Endothelial cell of umbilical vein (primary cell): ENCODE measurements at regions not wholly inside any gene's neighbourhood (a gene's known extent, or its start where the extent isn't known, plus 50 kb on each side); places are given as distances from the start of the nearest gene placed in this dataset.

Experiments used
- BruUV-seq: library from RNA; stranded (reverse); fragments of 400-500 nt; replicated peaks from 2 replicates; lab custom pipeline; 2021; lab: Mats Ljungman, UMichigan
- CTCF ChIA-PET: fragments of 300-600, 350-600 bp; sonication (Branson Sonifier 250); formaldehyde crosslinking; loops from one replicate; lab custom pipeline; 2021; ENCODE audit warnings: antibody characterized with exemption, inconsistent platforms; lab: Charles Lee
- POLR2A ChIA-PET: fragments of 300-600, 350-600 bp; sonication (Branson Sonifier 250); formaldehyde crosslinking; loops from one replicate; lab custom pipeline; 2021; ENCODE audit warnings: antibody characterized with exemption, inconsistent platforms; lab: Charles Lee
- DNase-seq: peaks from one replicate; pipeline ENCODE4 v3.0.0-alpha.2; 2011; ENCODE audit warnings: low read depth, low spot score
- FAIRE-seq: peaks from 2 replicates; lab custom pipeline; 2011; peaks lifted over from hg19 to GRCh38; lab: Jason Lieb, UNC
- H2AFZ ChIP-seq: 2 replicates; pipeline ENCODE4 v1.6.0; 2012; ENCODE audit warnings: low read depth, low read length, control low read depth, inconsistent platforms
- H3K27ac ChIP-seq: 2 replicates; pipeline ENCODE4 v1.5.1; 2011; ENCODE audit warnings: low read depth, mild to moderate bottlenecking, control low read depth, low read length, moderate library complexity; ENCODE audit not compliant: insufficient read depth
- H3K27me3 ChIP-seq, 2 experiments: 2 replicates each; pipeline versions ENCODE4 v1.6.0 to v1.6.1; 2011; ENCODE audit warnings: low read length in 2 of 2, mixed read lengths in 1 of 2; ENCODE audit not compliant: control insufficient read depth in 2 of 2, insufficient read depth in 2 of 2
- H3K36me3 ChIP-seq, 2 experiments: 2 replicates in 1 of 2; 3 replicates in 1 of 2; pipeline ENCODE4 v1.5.1; 2011; ENCODE audit warnings: low read length in 2 of 2, mild to moderate bottlenecking in 1 of 2, moderate library complexity in 1 of 2; ENCODE audit not compliant: control insufficient read depth in 2 of 2, insufficient read depth in 2 of 2; ENCODE audit errors: extremely low read depth in 1 of 2
- H3K4me1 ChIP-seq: 3 replicates; pipeline ENCODE4 v1.5.1; 2011; ENCODE audit warnings: mild to moderate bottlenecking, low read length; ENCODE audit not compliant: control insufficient read depth, insufficient read depth; ENCODE audit errors: extremely low read depth
- H3K4me2 ChIP-seq: 2 replicates; pipeline ENCODE4 v1.6.1; 2011; ENCODE audit warnings: low read length, control low read depth, mixed read lengths; ENCODE audit not compliant: insufficient read depth
- H3K4me3 ChIP-seq, 3 experiments: fragments of 200-600 bp in 1 of 3; sonication (generic), shearing (Covaris generic) in 1 of 3; replicated peaks in 1 of 3; 2 replicates each; pipeline ENCODE4 v1.5.1; 2011 to 2016; ENCODE audit warnings: control low read depth in 3 of 3, low read length in 3 of 3, mild to moderate bottlenecking in 2 of 3, inconsistent platforms in 1 of 3, low read depth in 1 of 3, moderate library complexity in 1 of 3; ENCODE audit not compliant: insufficient read depth in 1 of 3
- H3K79me2 ChIP-seq: 2 replicates; pipeline ENCODE4 v1.6.0; 2012; ENCODE audit warnings: low read length, inconsistent platforms; ENCODE audit not compliant: control insufficient read depth, insufficient read depth
- H3K9ac ChIP-seq: replicated peaks from 2 replicates; pipeline ENCODE3; 2011; ENCODE audit warnings: low read length, control low read depth; ENCODE audit not compliant: insufficient read depth; ENCODE audit errors: extremely low read depth
- H3K9me1 ChIP-seq: replicated peaks from 3 replicates; pipeline ENCODE4 v1.6.0; 2011; ENCODE audit warnings: mild to moderate bottlenecking, low read length; ENCODE audit not compliant: control insufficient read depth, insufficient read depth; ENCODE audit errors: extremely low read depth
- H3K9me3 ChIP-seq: replicated peaks from 2 replicates; pipeline ENCODE4 v1.5.1; 2012; ENCODE audit warnings: low read length, inconsistent platforms; ENCODE audit not compliant: control insufficient read depth, insufficient read depth
- H4K20me1 ChIP-seq: replicated peaks from 2 replicates; pipeline ENCODE3; 2011; ENCODE audit warnings: mild to moderate bottlenecking, low read length; ENCODE audit not compliant: control insufficient read depth, insufficient read depth; ENCODE audit errors: extremely low read depth
- EZH2 ChIP-seq: IDR thresholded peaks from 2 replicates; pipeline ENCODE4 v1.6.1; 2012; ENCODE audit warnings: borderline replicate concordance, low read depth, mild to moderate bottlenecking, moderate library complexity, low read length, inconsistent platforms; ENCODE audit not compliant: severe bottlenecking
- FOS ChIP-seq: IDR thresholded peaks from 2 replicates; pipeline ENCODE4 v1.6.1; 2011; ENCODE audit warnings: mild to moderate bottlenecking, low read length, moderate library complexity, borderline replicate concordance; ENCODE audit not compliant: insufficient read depth
- GATA2 ChIP-seq: IDR thresholded peaks from 2 replicates; pipeline ENCODE4 v1.7.0; 2011; ENCODE audit warnings: low read depth, mild to moderate bottlenecking, moderate library complexity, mixed read lengths, low read length; ENCODE audit not compliant: insufficient read length, insufficient read depth
- JUN ChIP-seq: IDR thresholded peaks from 2 replicates; pipeline ENCODE4 v1.6.1; 2011; ENCODE audit warnings: borderline replicate concordance, low read depth; ENCODE audit not compliant: insufficient read length, insufficient read depth
- MYC ChIP-seq: IDR thresholded peaks from one replicate; pipeline ENCODE4 v1.6.1; 2011; ENCODE audit warnings: mild to moderate bottlenecking, low read depth, low read length
- POLR2A ChIP-seq: IDR thresholded peaks from 2 replicates; pipeline ENCODE4 v1.6.1; 2012; ENCODE audit warnings: low read depth, mild to moderate bottlenecking, control low read depth, low read length
- POLR2AphosphoS5 ChIP-seq: IDR thresholded peaks from 2 replicates; pipeline ENCODE4 v1.6.1; 2012; ENCODE audit warnings: low read depth, mild to moderate bottlenecking, control low read depth, low read length, moderate library complexity; ENCODE audit not compliant: insufficient read depth
- dilution Hi-C: fragments of 300-500 bp; cut with MboI; formaldehyde crosslinking; loops from one replicate; pipeline ENCODE4 v1.15.0; 2019; ENCODE audit warnings: low sequenced_read_pairs; ENCODE audit not compliant: extremely low pct_ligation_motif_present
- intact Hi-C: fragments of 100-400 bp; cut with micrococcal nuclease; formaldehyde crosslinking; loops from one replicate; pipeline ENCODE4 v1.10.0; 2022
- TF ChIP-seq, protein P1 (sequence below), 2 donors: IDR thresholded peaks; 1 replicate in 1 of 2; 2 replicates in 1 of 2; pipeline ENCODE4 v1.5.1; 2011; ENCODE audit warnings: low read length in 2 of 2, mild to moderate bottlenecking in 2 of 2, moderate library complexity in 2 of 2, control low read depth in 1 of 2, inconsistent platforms in 1 of 2, low read depth in 1 of 2; ENCODE audit not compliant: insufficient read depth in 1 of 2; ENCODE audit errors: extremely low read depth in 1 of 2
- TF ChIP-seq, protein P2 (sequence below): IDR thresholded peaks from 2 replicates; pipeline ENCODE4 v1.6.1; 2011; ENCODE audit not compliant: insufficient read depth, insufficient read length

DNA sequence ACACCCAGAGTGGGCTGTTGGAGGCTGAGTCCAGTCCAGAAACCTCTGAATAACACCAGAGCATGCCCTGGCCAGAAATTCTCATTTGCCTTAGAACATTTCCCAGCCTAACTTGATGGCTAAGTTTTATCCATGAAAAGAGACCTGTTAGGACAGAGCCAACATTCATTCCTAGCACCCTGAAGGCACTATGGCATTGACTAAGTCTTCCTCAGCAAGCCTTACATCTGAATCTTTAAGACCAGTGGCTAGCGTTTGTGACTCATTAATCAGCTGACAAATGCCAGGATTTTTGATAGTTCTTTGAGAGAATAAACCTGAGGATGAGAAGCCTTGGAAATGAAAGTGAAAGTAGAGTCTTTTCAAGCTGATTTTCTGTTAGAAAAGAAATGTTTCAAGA, 1087.1 kb upstream of the ALCAM start:
- TF ChIP-seq, protein P1, sequence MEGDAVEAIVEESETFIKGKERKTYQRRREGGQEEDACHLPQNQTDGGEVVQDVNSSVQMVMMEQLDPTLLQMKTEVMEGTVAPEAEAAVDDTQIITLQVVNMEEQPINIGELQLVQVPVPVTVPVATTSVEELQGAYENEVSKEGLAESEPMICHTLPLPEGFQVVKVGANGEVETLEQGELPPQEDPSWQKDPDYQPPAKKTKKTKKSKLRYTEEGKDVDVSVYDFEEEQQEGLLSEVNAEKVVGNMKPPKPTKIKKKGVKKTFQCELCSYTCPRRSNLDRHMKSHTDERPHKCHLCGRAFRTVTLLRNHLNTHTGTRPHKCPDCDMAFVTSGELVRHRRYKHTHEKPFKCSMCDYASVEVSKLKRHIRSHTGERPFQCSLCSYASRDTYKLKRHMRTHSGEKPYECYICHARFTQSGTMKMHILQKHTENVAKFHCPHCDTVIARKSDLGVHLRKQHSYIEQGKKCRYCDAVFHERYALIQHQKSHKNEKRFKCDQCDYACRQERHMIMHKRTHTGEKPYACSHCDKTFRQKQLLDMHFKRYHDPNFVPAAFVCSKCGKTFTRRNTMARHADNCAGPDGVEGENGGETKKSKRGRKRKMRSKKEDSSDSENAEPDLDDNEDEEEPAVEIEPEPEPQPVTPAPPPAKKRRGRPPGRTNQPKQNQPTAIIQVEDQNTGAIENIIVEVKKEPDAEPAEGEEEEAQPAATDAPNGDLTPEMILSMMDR (IDR thresholded peaks at IDR 0.05; ENCODE audit: extremely low read depth in 1 of 2, insufficient read depth in 1 of 2, low read depth in 1 of 2, low read length in 2 of 2) = no peak
- TF ChIP-seq GATA2 = no peak
- TF ChIP-seq FOS = no peak
- TF ChIP-seq POLR2AphosphoS5 = no peak
- TF ChIP-seq POLR2A = no peak
- TF ChIP-seq, protein P2, sequence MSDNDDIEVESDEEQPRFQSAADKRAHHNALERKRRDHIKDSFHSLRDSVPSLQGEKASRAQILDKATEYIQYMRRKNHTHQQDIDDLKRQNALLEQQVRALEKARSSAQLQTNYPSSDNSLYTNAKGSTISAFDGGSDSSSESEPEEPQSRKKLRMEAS = no peak
- no peak for TF ChIP-seq EZH2
- no peak for TF ChIP-seq MYC
- no peak for TF ChIP-seq JUN
- no peaks in the 10 kb centered on the region for H3K9me3 ChIP-seq
- no peak overlapping the region for H3K27ac ChIP-seq
- no peaks in the 10 kb centered on the region for H4K20me1 ChIP-seq
- H2AFZ ChIP-seq = peak overlapping the region; percentile 37
- H3K4me2 ChIP-seq = no peak overlapping the region
- ChIA-PET CTCF (interaction anchor here (3.1 kb wide), 1 partner anchor 12 kb away, joined by 15 read pairs; no protein-coding TSS in a partner anchor), POLR2A (no interaction called here)
- FAIRE-seq (peak; percentile 35), DNase-seq (peak; percentile 26)
- no peaks in the 10 kb centered on the region for H3K9me1 ChIP-seq
- no peak overlapping the region for H3K9ac ChIP-seq
- no peaks in the 10 kb centered on the region for H3K79me2 ChIP-seq
- no TSS peak for BruUV-seq
- H3K4me1 ChIP-seq = no peaks in the 10 kb centered on the region
- dilution Hi-C loops (no loop called here), intact Hi-C loops (no loop called here)
- peak overlapping the region in 1 of 3 experiments; percentile 36 for H3K4me3 ChIP-seq
- H3K36me3 ChIP-seq = no peaks in the 10 kb centered on the region
- H3K27me3 ChIP-seq = no peaks in the 10 kb centered on the region
